HG03066 (cell line): ENCODE measurements at regions not wholly inside any gene's neighbourhood (a gene's known extent, or its start where the extent isn't known, plus 50 kb on each side); places are given as distances from the start of the nearest gene placed in this dataset.
A peak's percentile ranks its signal among the peaks of the same experiment; 100 is the strongest.
"Not testable (repeated sequence)": the region's sequence is repeated elsewhere in the genome, so short reads cannot be mapped to it uniquely, and the experiment has no call there.

Experiments used
- ATAC-seq: cut with Tn5 transposase; IDR thresholded peaks from one replicate; pipeline ENCODE4 v1.9.1; 2021; ENCODE audit warnings: low read depth; ENCODE audit not compliant: unreplicated experiment

DNA sequence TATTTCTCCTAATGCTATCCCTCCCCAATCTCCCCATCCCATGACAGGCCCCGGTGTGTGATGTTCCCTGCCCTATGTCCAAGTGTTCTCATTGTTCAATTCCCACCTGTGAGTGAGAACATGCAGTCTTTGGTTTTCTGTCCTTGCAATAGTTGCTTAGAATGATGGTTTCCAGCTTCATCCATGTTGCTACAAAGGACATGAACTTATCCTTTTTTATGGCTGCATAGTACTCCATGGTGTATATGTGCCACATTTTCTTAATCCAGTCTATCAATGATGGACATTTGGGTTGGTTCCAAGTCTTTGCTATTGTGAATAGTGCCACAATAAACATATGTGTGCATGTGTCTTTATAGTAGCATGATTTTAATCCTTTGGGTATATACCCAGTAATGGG is 51.3 kb upstream of the RIOK2 start:
- not testable (repeated sequence) for ATAC-seq

- ATAC-seq: no peak
These were observed 59.3 kb upstream of the RIOK2 start for GRCh38 chr5:97242341-97242740.

DNA sequence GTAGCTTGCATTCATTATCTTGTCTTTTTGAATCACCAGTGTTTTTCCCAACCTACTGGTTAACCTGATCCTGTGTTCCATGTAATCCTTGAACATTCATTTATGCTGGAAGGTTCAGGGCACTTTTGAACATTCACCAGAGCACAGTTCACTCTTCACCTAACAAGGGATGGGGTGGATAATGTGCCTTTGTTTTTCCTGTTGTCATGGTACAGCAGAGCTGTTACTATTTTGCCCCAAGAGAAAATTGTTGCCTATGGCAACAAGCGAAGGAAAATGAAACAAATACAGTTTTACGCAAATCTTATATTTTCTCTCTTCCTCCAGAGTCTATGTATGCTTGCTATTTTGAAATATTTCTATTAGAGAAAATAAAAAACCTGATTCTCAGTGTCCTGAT is 60.3 kb upstream of the RIOK2 start:
- ATAC-seq: no peak

- ATAC-seq: no peak
These were observed 62.3 kb upstream of the RIOK2 start for GRCh38 chr5:97245386-97245785.

- ATAC-seq: no peak
These were observed 67.1 kb upstream of the RIOK2 start for GRCh38 chr5:97250113-97250512.

DNA sequence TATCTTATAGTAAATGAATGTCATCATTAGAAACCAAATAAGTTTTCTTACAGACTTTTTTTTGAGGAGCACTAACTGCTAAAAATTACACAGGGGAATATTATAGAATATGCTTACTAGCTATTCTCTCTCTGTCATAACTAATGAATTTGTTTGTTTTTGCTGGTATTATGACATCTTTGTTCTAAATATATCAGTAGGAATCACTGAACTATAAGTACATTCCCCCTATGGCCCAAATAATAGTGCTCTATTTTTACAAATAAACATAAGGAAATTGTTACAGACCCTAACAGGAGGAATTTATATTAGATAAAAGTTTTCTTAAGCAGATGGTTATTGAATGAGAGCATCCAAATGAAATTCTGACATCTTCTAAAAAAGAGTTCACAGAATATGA is 83.0 kb upstream of the RIOK2 start:
- ATAC-seq: no peak

GRCh38 chr5:97266576-97266975 is 83.5 kb upstream of the RIOK2 start:
- no peak for ATAC-seq

DNA sequence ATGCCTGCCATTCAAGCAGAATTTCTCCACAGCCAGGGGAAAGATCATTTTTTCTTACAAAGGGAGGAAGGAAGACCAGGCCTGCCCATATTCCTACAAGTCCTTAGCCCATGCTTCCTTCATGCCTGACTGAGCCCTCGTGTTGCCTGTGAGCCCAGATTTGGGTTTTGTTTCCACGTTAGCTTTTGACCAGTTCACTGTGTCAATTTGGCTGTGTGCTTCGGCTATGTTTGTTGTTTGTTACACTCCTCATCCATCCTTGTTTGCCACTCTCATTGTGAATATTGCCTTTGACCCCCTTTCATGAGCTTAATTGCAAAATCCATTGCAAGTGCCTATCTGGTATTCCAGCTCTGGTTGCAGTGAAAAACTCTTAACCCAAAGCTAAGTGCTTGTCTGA is 84.7 kb upstream of the RIOK2 start:
- no peak for ATAC-seq

DNA sequence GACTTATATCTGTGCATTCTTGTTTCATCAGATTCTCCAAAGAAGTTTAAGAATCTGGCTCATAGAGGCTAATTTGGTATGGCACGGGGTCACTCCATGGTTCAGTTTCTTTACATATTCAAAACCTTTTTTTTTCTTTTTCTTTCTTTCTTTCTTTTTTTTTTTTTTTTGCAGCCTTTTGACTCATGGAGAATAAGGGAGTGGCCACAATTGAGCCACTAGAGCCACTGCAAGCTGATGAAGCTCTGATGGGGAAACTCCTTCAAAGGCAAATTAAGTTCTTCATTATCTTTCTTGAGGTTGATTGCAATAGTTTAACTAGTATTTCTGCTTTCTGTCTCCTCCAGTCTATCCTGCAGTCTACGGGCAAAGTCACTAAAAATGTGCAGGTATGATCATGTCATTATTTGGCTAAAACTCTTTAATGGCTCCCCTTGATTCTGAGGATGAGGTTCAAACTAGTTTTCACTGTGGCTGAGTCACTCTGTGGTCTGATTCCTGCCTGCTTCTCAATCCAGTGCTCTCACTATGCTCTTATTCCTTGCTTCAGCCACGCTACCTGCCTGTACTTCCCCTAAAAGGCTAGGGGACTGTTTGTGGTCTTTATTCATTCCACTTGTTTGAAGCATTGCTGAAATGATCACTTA is 93.5 kb upstream of the RIOK2 start:
- no peak for ATAC-seq

GRCh38 chr5:97281257-97281656 is 98.2 kb upstream of the RIOK2 start:
- ATAC-seq: no peak

DNA sequence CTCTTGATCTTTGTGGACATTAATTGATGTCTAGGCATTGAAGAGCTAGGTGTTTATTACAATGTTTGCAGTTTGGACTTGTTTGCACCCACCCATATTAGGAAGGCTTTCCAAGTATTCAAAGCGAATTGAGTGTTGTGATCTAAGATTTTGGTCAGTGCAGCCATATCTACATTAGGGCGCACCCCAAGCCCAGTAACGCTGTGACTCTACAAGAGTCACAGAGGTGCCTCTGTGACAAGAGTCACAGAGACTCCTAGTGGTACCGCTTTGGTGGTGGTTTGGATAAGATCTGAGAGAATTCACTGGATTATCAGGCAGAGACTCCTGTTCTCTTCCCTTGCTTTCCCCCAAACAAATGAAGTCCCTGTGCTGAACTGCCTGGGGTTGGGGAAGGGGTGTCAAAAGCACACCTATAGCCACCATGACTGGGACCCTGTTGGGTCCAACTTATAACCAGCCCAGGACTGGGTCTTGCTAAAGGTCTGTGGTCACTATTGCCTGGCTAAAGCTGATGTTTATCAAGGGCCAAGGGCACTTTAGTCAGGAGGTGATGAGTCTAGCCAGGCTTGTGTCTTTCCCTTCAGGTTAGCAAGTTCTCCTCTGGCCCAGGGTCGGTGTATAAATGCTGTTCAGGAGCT is 114.1 kb upstream of the RIOK2 start:
- ATAC-seq: peak; percentile 97

DNA sequence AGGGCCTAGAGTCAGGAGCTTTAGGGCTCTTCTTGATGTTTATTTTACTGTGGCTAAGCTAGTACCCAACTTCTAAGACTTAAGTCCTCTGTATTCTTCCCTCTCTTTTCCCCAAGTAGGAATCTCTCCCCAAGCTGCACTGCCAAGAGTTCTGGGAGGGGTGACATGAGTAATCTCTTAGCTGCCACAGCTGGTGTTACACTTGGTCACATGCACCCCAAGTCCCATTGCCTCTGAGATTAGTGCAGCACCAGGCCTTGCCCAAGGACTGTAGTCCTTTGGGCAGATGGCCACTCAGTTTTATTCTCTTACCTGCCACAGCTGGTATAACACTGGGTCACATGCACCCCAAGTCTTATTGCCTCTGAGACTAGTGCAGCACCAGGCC is 114.7 kb upstream of the RIOK2 start:
- ATAC-seq: no peak

GRCh38 chr5:97301181-97301580 is 118.1 kb upstream of the RIOK2 start:
- ATAC-seq: not testable (repeated sequence)

GRCh38 chr5:97338729-97339128 is 155.7 kb upstream of the RIOK2 start:
- ATAC-seq: no peak

- ATAC-seq: peak; percentile 89
These were observed 172.7 kb upstream of the RIOK2 start for GRCh38 chr5:97355775-97356174.

DNA sequence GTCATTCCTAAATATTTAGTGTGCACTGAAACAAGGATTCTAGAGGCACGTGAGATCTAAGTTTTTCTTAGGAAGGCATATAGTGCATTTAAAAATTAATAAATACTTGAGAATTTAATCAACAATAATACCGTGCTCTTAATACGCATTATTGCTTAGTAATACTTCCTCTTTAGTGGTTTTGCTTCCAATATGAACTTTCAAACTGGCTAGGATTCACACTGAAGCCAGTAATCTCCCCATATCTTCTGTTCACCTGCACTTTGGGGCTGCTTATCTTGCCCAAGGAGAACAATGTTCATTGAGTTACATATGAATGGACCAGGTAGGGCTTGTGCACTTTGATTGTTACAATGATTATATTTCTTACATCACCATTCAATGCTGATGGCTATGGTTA is 180.5 kb upstream of the RIOK2 start:
- no peak for ATAC-seq

DNA sequence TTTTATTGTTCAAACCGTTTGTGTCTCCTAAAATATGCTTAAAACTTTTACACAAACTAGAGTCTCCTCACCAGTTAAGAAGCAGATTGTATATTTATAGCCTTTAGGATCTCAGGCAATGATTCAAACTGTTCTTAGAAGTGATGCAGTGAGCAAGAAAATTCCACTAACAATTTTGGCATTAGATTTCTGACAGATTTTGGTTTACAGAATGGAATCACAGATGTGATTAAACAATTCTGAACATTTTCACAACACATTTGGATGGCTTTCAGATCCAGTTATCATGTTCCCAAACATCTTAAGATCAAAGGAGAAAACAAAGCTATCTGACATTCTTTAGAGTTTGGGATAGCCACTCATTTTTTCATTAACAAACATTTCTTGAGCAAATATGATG is 181.7 kb upstream of the RIOK2 start:
- no peak for ATAC-seq

DNA sequence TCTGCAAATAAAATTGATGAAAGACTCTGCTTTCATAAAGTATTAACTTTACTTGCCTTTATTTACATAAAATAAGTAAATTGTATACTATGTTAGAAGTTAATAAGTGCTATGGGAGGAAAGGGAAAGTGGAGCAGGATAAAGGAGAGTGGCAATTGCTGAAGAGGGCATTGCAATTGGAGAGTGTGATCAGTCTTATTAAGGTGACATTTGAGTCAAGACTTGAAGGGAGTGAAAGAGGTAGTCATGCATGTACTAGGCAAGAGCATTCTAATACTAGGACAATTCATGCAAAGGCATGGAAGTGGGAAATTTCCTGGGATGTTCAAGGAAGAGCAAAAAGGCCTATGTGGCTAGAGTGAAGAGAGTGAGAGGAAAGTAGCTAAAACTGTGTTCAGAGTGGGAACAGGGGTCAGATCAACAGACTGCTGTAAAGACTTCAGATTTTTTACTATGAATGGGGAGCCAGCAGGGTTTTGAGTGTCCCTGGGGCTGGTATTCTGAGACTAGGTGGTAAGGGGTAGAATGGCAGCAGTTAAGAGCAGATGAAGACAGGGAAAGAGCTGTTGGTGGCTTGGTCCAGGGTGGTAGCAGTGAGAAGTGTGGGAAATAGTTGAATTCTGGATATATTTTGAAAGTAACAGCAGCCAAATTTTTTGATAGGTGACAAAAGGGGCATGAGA is 182.3 kb upstream of the RIOK2 start:
- no peak for ATAC-seq

DNA sequence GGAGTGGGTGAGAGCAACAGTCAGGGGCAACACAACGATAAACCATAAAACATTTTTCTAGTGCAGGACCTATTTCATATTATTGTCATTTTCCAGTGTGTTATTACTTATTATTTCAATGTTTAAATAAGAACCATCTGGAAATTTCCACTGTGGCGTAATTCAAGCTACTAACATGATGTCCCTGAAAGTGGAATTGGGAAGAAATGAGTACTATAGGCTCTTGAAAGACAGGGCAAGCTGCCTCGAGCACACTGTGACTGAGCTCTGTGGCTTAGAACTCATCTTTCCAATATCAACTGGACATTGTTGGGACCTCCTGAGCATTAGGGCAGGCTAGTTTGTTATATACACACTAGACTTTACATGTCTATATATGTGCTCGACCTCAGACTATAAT is 182.9 kb upstream of the RIOK2 start:
- no peak for ATAC-seq

DNA sequence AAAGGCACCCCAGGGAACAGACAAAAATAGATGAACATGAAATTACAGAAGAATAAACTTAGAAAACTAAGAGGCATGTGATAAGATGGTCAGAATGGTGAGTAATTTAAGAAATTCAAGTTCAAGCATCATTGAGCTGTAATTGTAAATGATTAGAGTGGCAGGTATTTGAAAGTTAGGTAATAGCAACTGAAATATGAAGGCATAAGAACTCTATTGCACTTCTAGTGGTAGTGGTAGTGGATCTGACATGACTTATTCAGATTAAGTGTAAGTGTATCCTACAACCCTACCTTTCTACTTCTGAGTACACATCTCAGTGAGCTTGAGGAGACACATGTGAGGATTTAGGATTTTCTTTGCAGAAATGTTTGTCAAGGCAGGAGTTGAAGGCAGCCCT is 192.9 kb upstream of the RIOK2 start:
- ATAC-seq: no peak

DNA sequence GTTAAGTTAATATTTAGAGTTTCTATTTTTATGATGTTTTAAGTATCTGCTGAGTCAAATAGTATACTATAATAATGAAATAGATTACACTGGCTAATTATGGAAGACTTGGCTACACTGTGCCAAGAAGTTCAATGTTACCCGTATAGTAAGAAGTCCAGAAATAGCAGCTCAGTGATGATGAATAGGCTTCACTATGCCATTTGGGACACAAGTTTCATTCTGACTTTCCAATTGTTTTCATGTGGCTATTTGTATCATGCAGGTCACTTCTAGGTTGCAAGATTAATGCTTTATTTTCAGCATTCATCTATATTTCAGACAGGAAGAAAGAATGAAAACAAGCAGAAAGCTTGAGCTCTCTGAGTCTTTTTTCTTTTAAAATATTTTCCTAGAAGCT is 194.5 kb upstream of the RIOK2 start:
- no peak for ATAC-seq

GRCh38 chr5:97383996-97384395 is 200.9 kb upstream of the RIOK2 start:
- no peak for ATAC-seq
